GM12878 (cell line): ENCODE measurements at regions not wholly inside any gene's neighbourhood (a gene's known extent, or its start where the extent isn't known, plus 50 kb on each side); places are given as distances from the start of the nearest gene placed in this dataset.

ENCODE experiments used
- CREB1 ChIP-seq: IDR thresholded peaks from 2 replicates; pipeline ENCODE4 v1.6.1; 2012; ENCODE audit warnings: low read depth, mild to moderate bottlenecking, inconsistent platforms
- CTCF ChIP-seq, 3 experiments: IDR thresholded peaks in 2 of 3; conservative IDR thresholded peaks in 1 of 3; 2 replicates each; pipeline ENCODE4 v1.5.1; 2011; ENCODE audit warnings: low read depth in 3 of 3, low read length in 3 of 3, mild to moderate bottlenecking in 3 of 3, control low read depth in 2 of 3, moderate library complexity in 2 of 3, inconsistent platforms in 1 of 3, mixed read lengths in 1 of 3; ENCODE audit not compliant: control insufficient read depth in 2 of 3, insufficient read depth in 1 of 3; ENCODE audit errors: extremely low read depth in 1 of 3
- EGR1 ChIP-seq, 2 experiments: IDR thresholded peaks; 1 replicate in 1 of 2; 2 replicates in 1 of 2; pipeline ENCODE4 v1.6.1; 2011 to 2012; ENCODE audit warnings: low read depth in 2 of 2, low read length in 2 of 2, borderline replicate concordance in 1 of 2, mild to moderate bottlenecking in 1 of 2, moderate library complexity in 1 of 2
- MYC ChIP-seq: IDR thresholded peaks from 2 replicates; pipeline ENCODE4 v1.6.1; 2011; ENCODE audit warnings: mild to moderate bottlenecking, low read length, moderate library complexity, inconsistent platforms; ENCODE audit not compliant: insufficient read depth, insufficient replicate concordance, insufficient read length, severe bottlenecking
- POLR2A ChIP-seq: IDR thresholded peaks from 2 replicates; pipeline ENCODE4 v1.6.1; 2011; ENCODE audit warnings: low read depth, mild to moderate bottlenecking, low read length
- PRDM15 ChIP-seq: fragments of 450-650 bp; formaldehyde crosslinking; IDR thresholded peaks from 2 replicates; pipeline ENCODE4 v1.4.0; 2020; ENCODE audit warnings: mild to moderate bottlenecking, moderate library complexity
- USF2 ChIP-seq: IDR thresholded peaks from 2 replicates; pipeline ENCODE4 v1.6.1; 2011; ENCODE audit warnings: low read depth, low read length, improper control_type of control experiment, borderline replicate concordance
- WRNIP1 ChIP-seq: IDR thresholded peaks from 2 replicates; pipeline ENCODE4 v1.6.1; 2011; ENCODE audit warnings: low read depth, low read length, improper control_type of control experiment, borderline replicate concordance
- ZBTB33 ChIP-seq: fragments of 450-650 bp; IDR thresholded peaks from 2 replicates; pipeline ENCODE4 v1.6.1; 2017; ENCODE audit warnings: mild to moderate bottlenecking

- TF ChIP-seq EGR1 (IDR thresholded peaks at IDR 0.05; ENCODE audit: borderline replicate concordance in 1 of 2, low read depth in 2 of 2, low read length in 2 of 2) (no peak), CTCF (IDR thresholded peaks at IDR 0.05 in 2 of 3, conservative IDR thresholded peaks at IDR 0.05 in 1 of 3; ENCODE audit: control insufficient read depth in 2 of 3, extremely low read depth in 1 of 3, insufficient read depth in 1 of 3, low read depth in 3 of 3, low read length in 3 of 3) (no peak), USF2 (no peak), POLR2A (no peak), MYC (no peak), PRDM15 (CRISPR knock-in tag) (no peak), WRNIP1 (no peak), CREB1 (no peak), ZBTB33 (no peak)
Measured at GRCh38 chr3:27573780-27574437, 89.7 kb upstream of the SLC4A7 start.
